IMR-90 (cell line): ENCODE measurements at regions not wholly inside any gene's neighbourhood (a gene's known extent, or its start where the extent isn't known, plus 50 kb on each side); places are given as distances from the start of the nearest gene placed in this dataset.

Experiments used
- ATAC-seq: fragments of 200-7000 bp; cut with Tn5 transposase; 2 replicates; pipeline ENCODE4 v1.9.1; 2020; ENCODE audit warnings: low read depth, mild to moderate bottlenecking, moderate library complexity
- BruUV-seq: library from RNA; stranded (reverse); fragments of 400-500 nt; replicated peaks from 2 replicates; lab custom pipeline; 2021; lab: Mats Ljungman, UMichigan
- CTCF ChIA-PET: fragments of 300-600 bp; formaldehyde crosslinking; extraction: SDS; loops from one replicate; lab custom pipeline; 2021; ENCODE audit warnings: antibody characterized with exemption; lab: Yijun Ruan, JAX
- POLR2A ChIA-PET: fragments of 300-600 bp; sonication (Branson Sonifier 250); formaldehyde crosslinking; loops from one replicate; lab custom pipeline; 2022; ENCODE audit warnings: antibody characterized with exemption; ENCODE audit not compliant: unreplicated experiment; lab: Charles Lee
- DNase-seq: peaks from one replicate; pipeline ENCODE4 v3.0.0; 2013
- H2AFZ ChIP-seq: replicated peaks from 2 replicates; pipeline ENCODE3; 2013; ENCODE audit warnings: low read length, mild to moderate bottlenecking; ENCODE audit not compliant: poor library complexity
- H2AK5ac ChIP-seq: 2 replicates; pipeline ENCODE4 v1.6.1; 2013; ENCODE audit warnings: low read depth, low read length, inconsistent platforms
- H2AK9ac ChIP-seq: replicated peaks from 2 replicates; pipeline ENCODE3; 2013; ENCODE audit warnings: mild to moderate bottlenecking, low read depth, low read length, moderate library complexity; ENCODE audit not compliant: poor library complexity
- H2BK120ac ChIP-seq: 2 replicates; pipeline ENCODE4 v1.6.1; 2013; ENCODE audit warnings: low read depth, low read length, inconsistent platforms
- H2BK15ac ChIP-seq: 3 replicates; pipeline ENCODE4 v1.6.1; 2013; ENCODE audit warnings: low read depth, low read length, inconsistent platforms
- H2BK20ac ChIP-seq: 2 replicates; pipeline ENCODE4 v1.6.1; 2013; ENCODE audit warnings: low read depth, mild to moderate bottlenecking, inconsistent platforms, low read length, moderate library complexity
- H2BK5ac ChIP-seq: 2 replicates; pipeline ENCODE4 v1.6.1; 2013; ENCODE audit warnings: mild to moderate bottlenecking, low read depth, low read length, inconsistent platforms; ENCODE audit not compliant: poor library complexity, severe bottlenecking
- H3K14ac ChIP-seq: replicated peaks from 2 replicates; pipeline ENCODE4 v1.6.1; 2013; ENCODE audit warnings: low read depth, low read length, inconsistent platforms
- H3K18ac ChIP-seq: 2 replicates; pipeline ENCODE4 v1.6.1; 2013; ENCODE audit warnings: low read depth, low read length, control low read depth
- H3K23ac ChIP-seq: 2 replicates; pipeline ENCODE4 v1.6.1; 2013; ENCODE audit warnings: low read depth, low read length, inconsistent platforms
- H3K27ac ChIP-seq: 2 replicates; pipeline ENCODE4 v1.5.1; 2013; ENCODE audit warnings: mild to moderate bottlenecking, control low read depth, low read length; ENCODE audit not compliant: insufficient read depth
- H3K27me3 ChIP-seq: 2 replicates; pipeline ENCODE4 v1.6.1; 2013; ENCODE audit warnings: low read length; ENCODE audit not compliant: control insufficient read depth, insufficient read depth
- H3K36me3 ChIP-seq: 2 replicates; pipeline ENCODE4 v1.6.1; 2013; ENCODE audit warnings: low read length, mixed read lengths; ENCODE audit not compliant: control insufficient read depth, insufficient read depth
- H3K4ac ChIP-seq: 2 replicates; pipeline ENCODE4 v1.6.1; 2013; ENCODE audit warnings: low read depth, low read length, inconsistent platforms
- H3K4me1 ChIP-seq: 2 replicates; pipeline ENCODE4 v1.6.1; 2013; ENCODE audit warnings: low read length, mixed read lengths; ENCODE audit not compliant: control insufficient read depth, insufficient read depth
- H3K4me2 ChIP-seq: 2 replicates; pipeline ENCODE4 v1.6.1; 2013; ENCODE audit warnings: low read depth, mild to moderate bottlenecking, control low read depth, low read length, moderate library complexity
- H3K4me3 ChIP-seq: 2 replicates; pipeline ENCODE4 v1.5.1; 2013; ENCODE audit warnings: low read depth, mild to moderate bottlenecking, control low read depth, low read length, moderate library complexity; ENCODE audit not compliant: insufficient read depth
- H3K56ac ChIP-seq: 2 replicates; pipeline ENCODE4 v1.6.1; 2013; ENCODE audit warnings: low read length, inconsistent platforms; ENCODE audit not compliant: insufficient read depth; ENCODE audit errors: extremely low read depth
- H3K79me1 ChIP-seq, 2 experiments: 2 replicates each; pipeline ENCODE4 v1.6.1; 2013; ENCODE audit warnings: low read length in 2 of 2, inconsistent platforms in 1 of 2, low read depth in 1 of 2
- H3K9ac ChIP-seq: 2 replicates; pipeline ENCODE4 v1.6.1; 2013; ENCODE audit warnings: low read depth, low read length, control low read depth
- H3K9me1 ChIP-seq: 2 replicates; pipeline ENCODE4 v1.6.1; 2013; ENCODE audit warnings: low read length, inconsistent platforms; ENCODE audit not compliant: insufficient read depth
- H3K9me3 ChIP-seq: 2 replicates; pipeline ENCODE4 v1.6.1; 2013; ENCODE audit warnings: low read length; ENCODE audit not compliant: control insufficient read depth, insufficient read depth
- H4K20me1 ChIP-seq: 2 replicates; pipeline ENCODE4 v1.6.1; 2013; ENCODE audit warnings: low read length, inconsistent platforms; ENCODE audit not compliant: insufficient read depth
- H4K5ac ChIP-seq: 2 replicates; pipeline ENCODE4 v1.6.1; 2013; ENCODE audit warnings: mild to moderate bottlenecking, low read depth, low read length, control low read depth
- H4K8ac ChIP-seq, 2 experiments: 2 replicates each; pipeline ENCODE4 v1.6.1; 2013; ENCODE audit warnings: low read depth in 2 of 2, low read length in 2 of 2, control low read depth in 1 of 2, inconsistent platforms in 1 of 2
- H4K91ac ChIP-seq: 2 replicates; pipeline ENCODE4 v1.6.1; 2013; ENCODE audit warnings: low read depth, low read length, inconsistent platforms; ENCODE audit not compliant: insufficient read depth
- BHLHE40 ChIP-seq: fragments of 150-350 bp; IDR thresholded peaks from 2 replicates; pipeline ENCODE4 v1.6.1; 2016; ENCODE audit warnings: mild to moderate bottlenecking, low read depth, low read length
- CHD1 ChIP-seq: IDR thresholded peaks from 2 replicates; pipeline ENCODE4 v1.6.1; 2012; ENCODE audit warnings: low read depth, low read length, improper control_type of control experiment
- FOS ChIP-seq: fragments of 150-350 bp; IDR thresholded peaks from 2 replicates; pipeline ENCODE4 v1.6.1; 2016; ENCODE audit warnings: low read depth, low read length
- MAFK ChIP-seq: IDR thresholded peaks from 2 replicates; pipeline ENCODE4 v1.6.1; 2012; ENCODE audit warnings: low read depth, low read length, improper control_type of control experiment
- MAZ ChIP-seq: IDR thresholded peaks from 2 replicates; pipeline ENCODE4 v1.6.1; 2012; ENCODE audit warnings: low read depth, mild to moderate bottlenecking, low read length, improper control_type of control experiment, moderate library complexity, borderline replicate concordance
- MXI1 ChIP-seq: IDR thresholded peaks from 2 replicates; pipeline ENCODE4 v1.6.1; 2012; ENCODE audit warnings: low read depth, mild to moderate bottlenecking, low read length, moderate library complexity, borderline replicate concordance
- NFE2L2 ChIP-seq: fragments of 150-350 bp; IDR thresholded peaks from 2 replicates; pipeline ENCODE4 v1.6.1; 2016; ENCODE audit warnings: low read depth, mild to moderate bottlenecking, low read length
- POLR2A ChIP-seq: IDR thresholded peaks from 2 replicates; pipeline ENCODE4 v1.6.1; 2012; ENCODE audit warnings: mild to moderate bottlenecking, low read depth, low read length
- RAD21 ChIP-seq: IDR thresholded peaks from 2 replicates; pipeline ENCODE4 v1.6.1; 2012; ENCODE audit warnings: low read length, improper control_type of control experiment
- RFX5 ChIP-seq: IDR thresholded peaks from 2 replicates; pipeline ENCODE4 v1.8.0; 2012; ENCODE audit warnings: low read depth, mild to moderate bottlenecking, low read length, moderate library complexity
- SMC3 ChIP-seq: fragments of 150-350 bp; IDR thresholded peaks from 2 replicates; pipeline ENCODE4 v1.6.1; 2016; ENCODE audit warnings: low read depth, mild to moderate bottlenecking, antibody characterized with exemption, low read length, moderate library complexity
- WGBS, 2 experiments: methylation state at CpG; one replicate each; pipeline versions ENCODE4 v1.1.5 to v1.1.7; 2013; ENCODE audit warnings: missing lambda C conversion rate in 2 of 2; ENCODE audit not compliant: insufficient read length in 1 of 2; ENCODE audit errors: extremely low coverage in 2 of 2; 5-methylcytosine and 5-hydroxymethylcytosine counted together
- dilution Hi-C: fragments of 300-500 bp; cut with HindIII; formaldehyde crosslinking; loops from one replicate; pipeline ENCODE4 v1.14.3; 2018; ENCODE audit warnings: low sequenced_read_pairs; ENCODE audit not compliant: unreplicated experiment
- in situ Hi-C: fragments of 300-500 bp; cut with MboI; formaldehyde crosslinking; loops from 3 replicates; pipeline ENCODE4 v1.14.3; 2019; ENCODE audit warnings: low sequenced_read_pairs, inconsistent platforms, mixed read lengths
- intact Hi-C: fragments of 100-400 bp; cut with micrococcal nuclease; formaldehyde crosslinking; loops from 2 replicates; pipeline ENCODE4 v1.10.0; 2022
- TF ChIP-seq, protein P1 (sequence below): fragments of 150-350 bp; IDR thresholded peaks from 2 replicates; pipeline ENCODE4 v1.6.1; 2016; ENCODE audit warnings: low read depth, mild to moderate bottlenecking, low read length, moderate library complexity, borderline replicate concordance
- TF ChIP-seq, protein P2 (sequence below): fragments of 150-350 bp; IDR thresholded peaks from 2 replicates; pipeline ENCODE4 v1.6.1; 2017; ENCODE audit warnings: mild to moderate bottlenecking, antibody characterized with exemption, low read length, low read depth
- TF ChIP-seq, protein P3 (sequence below): conservative IDR thresholded peaks from 2 replicates; pipeline ENCODE4 v1.5.1; 2012; ENCODE audit warnings: mild to moderate bottlenecking, low read depth, low read length, improper control_type of control experiment

DNA sequence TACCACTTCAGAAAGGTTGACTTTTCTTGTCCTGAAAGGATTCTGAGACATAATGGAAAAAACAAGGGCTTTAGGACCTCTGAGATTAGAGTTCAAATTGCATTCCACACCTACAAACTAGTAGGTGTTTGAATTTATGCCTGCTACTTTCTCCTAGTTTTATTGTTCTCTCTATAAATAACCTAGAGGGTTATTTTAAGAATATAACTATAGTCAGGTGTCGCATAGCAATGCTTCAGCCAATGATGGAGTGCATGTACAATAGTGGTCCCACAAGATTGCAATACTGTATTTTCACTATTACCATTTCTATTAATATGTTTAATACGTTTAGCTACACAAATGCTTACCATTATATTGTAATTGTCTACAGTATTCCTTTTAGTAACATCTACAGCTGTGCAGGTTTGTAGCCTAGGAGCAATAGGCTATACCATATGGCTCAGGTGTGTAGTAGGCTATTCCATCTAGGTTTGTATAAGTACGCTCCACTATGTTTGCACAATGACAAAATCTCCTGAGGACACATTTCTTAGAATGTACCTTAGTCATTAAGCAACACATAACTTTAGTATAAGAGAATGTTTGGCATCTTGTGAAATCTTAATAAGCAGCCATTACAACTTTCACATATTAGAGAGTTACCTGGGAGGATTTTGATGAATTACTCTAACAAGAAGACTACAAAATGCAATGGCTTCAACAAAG, 1352.5 kb downstream of the ZPLD1 start:
- no peak overlapping the region for H3K14ac ChIP-seq
- H4K8ac ChIP-seq: no peak overlapping the region
- WGBS, 2 experiments: no CpG with 5 or more reads among the region's 3 CpGs
- no peaks in the 10 kb centered on the region for H4K20me1 ChIP-seq
- H3K36me3 ChIP-seq: no peaks in the 10 kb centered on the region
- H3K23ac ChIP-seq: no peak overlapping the region
- H2BK120ac ChIP-seq: no peak overlapping the region
- H3K4me3 ChIP-seq: no peak overlapping the region
- no peak overlapping the region for H3K4me2 ChIP-seq
- intact Hi-C loops: no loop called here
- H3K9ac ChIP-seq: no peak overlapping the region
- H3K56ac ChIP-seq: no peak overlapping the region
- H3K27me3 ChIP-seq: no peaks in the 10 kb centered on the region
- ATAC-seq (no peak), DNase-seq (no peak)
- no peak overlapping the region for H2AK9ac ChIP-seq
- ChIA-PET POLR2A (no interaction called here), CTCF (no interaction called here)
- TF ChIP-seq MAFK (no peak), FOS (no peak), MXI1 (no peak), RAD21 (no peak), NFE2L2 (no peak), POLR2A (no peak), MAZ (no peak), RFX5 (no peak), CHD1 (no peak), SMC3 (no peak), BHLHE40 (no peak)
- TF ChIP-seq, protein P1, sequence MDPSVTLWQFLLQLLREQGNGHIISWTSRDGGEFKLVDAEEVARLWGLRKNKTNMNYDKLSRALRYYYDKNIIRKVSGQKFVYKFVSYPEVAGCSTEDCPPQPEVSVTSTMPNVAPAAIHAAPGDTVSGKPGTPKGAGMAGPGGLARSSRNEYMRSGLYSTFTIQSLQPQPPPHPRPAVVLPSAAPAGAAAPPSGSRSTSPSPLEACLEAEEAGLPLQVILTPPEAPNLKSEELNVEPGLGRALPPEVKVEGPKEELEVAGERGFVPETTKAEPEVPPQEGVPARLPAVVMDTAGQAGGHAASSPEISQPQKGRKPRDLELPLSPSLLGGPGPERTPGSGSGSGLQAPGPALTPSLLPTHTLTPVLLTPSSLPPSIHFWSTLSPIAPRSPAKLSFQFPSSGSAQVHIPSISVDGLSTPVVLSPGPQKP: no peak
- TF ChIP-seq, protein P2, sequence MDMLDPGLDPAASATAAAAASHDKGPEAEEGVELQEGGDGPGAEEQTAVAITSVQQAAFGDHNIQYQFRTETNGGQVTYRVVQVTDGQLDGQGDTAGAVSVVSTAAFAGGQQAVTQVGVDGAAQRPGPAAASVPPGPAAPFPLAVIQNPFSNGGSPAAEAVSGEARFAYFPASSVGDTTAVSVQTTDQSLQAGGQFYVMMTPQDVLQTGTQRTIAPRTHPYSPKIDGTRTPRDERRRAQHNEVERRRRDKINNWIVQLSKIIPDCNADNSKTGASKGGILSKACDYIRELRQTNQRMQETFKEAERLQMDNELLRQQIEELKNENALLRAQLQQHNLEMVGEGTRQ: no peak
- TF ChIP-seq, protein P3, sequence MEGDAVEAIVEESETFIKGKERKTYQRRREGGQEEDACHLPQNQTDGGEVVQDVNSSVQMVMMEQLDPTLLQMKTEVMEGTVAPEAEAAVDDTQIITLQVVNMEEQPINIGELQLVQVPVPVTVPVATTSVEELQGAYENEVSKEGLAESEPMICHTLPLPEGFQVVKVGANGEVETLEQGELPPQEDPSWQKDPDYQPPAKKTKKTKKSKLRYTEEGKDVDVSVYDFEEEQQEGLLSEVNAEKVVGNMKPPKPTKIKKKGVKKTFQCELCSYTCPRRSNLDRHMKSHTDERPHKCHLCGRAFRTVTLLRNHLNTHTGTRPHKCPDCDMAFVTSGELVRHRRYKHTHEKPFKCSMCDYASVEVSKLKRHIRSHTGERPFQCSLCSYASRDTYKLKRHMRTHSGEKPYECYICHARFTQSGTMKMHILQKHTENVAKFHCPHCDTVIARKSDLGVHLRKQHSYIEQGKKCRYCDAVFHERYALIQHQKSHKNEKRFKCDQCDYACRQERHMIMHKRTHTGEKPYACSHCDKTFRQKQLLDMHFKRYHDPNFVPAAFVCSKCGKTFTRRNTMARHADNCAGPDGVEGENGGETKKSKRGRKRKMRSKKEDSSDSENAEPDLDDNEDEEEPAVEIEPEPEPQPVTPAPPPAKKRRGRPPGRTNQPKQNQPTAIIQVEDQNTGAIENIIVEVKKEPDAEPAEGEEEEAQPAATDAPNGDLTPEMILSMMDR: no peak
- no peak overlapping the region for H2AFZ ChIP-seq
- H3K4ac ChIP-seq: no peak overlapping the region
- no peak overlapping the region for H2BK5ac ChIP-seq
- no peak overlapping the region for H4K91ac ChIP-seq
- no peak overlapping the region for H2BK15ac ChIP-seq
- in situ Hi-C loops: no loop called here
- no peaks in the 10 kb centered on the region for H3K4me1 ChIP-seq
- H4K5ac ChIP-seq: no peak overlapping the region
- no peak overlapping the region for H2AK5ac ChIP-seq
- BruUV-seq: no TSS peak
- H3K18ac ChIP-seq: no peak overlapping the region
- no peak overlapping the region for H2BK20ac ChIP-seq
- dilution Hi-C loops: no loop called here
- H3K9me1 ChIP-seq: no peaks in the 10 kb centered on the region
- no peaks in the 10 kb centered on the region for H3K79me1 ChIP-seq
- H3K27ac ChIP-seq: no peak overlapping the region
- H3K9me3 ChIP-seq: peaks cover 2% of the 10 kb centered on the region
